Osteocyte (in vitro differentiated cells): ENCODE measurements at regions not wholly inside any gene's neighbourhood (a gene's known extent, or its start where the extent isn't known, plus 50 kb on each side); places are given as distances from the start of the nearest gene placed in this dataset.

Experiments
- DNase-seq: peaks from one replicate; pipeline ENCODE4 v3.0.0; 2021; ENCODE audit warnings: mixed read lengths; ENCODE audit not compliant: unreplicated experiment; ENCODE audit errors: extremely low spot score
- H3K27ac Mint-ChIP-seq: one replicate; pipeline ENCODE4 v1.8.0; 2021; ENCODE audit warnings: mild to moderate bottlenecking, mixed read lengths; ENCODE audit not compliant: unreplicated experiment
- H3K27me3 Mint-ChIP-seq: one replicate; pipeline ENCODE4 v1.8.0; 2021; ENCODE audit warnings: mixed read lengths; ENCODE audit not compliant: unreplicated experiment
- H3K36me3 Mint-ChIP-seq: one replicate; pipeline ENCODE4 v1.8.0; 2021; ENCODE audit warnings: mixed read lengths; ENCODE audit not compliant: unreplicated experiment
- H3K4me1 Mint-ChIP-seq: one replicate; pipeline ENCODE4 v1.8.0; 2021; ENCODE audit warnings: mixed read lengths; ENCODE audit not compliant: unreplicated experiment
- H3K4me3 Mint-ChIP-seq: one replicate; pipeline ENCODE4 v1.8.0; 2021; ENCODE audit warnings: mild to moderate bottlenecking, moderate library complexity, mixed read lengths; ENCODE audit not compliant: unreplicated experiment
- H3K9me3 Mint-ChIP-seq: one replicate; pipeline ENCODE4 v1.8.0; 2021; ENCODE audit warnings: mixed read lengths; ENCODE audit not compliant: unreplicated experiment
- TF ChIP-seq, protein P1 (sequence below): fragments of 200-600 bp; sonication (generic); IDR thresholded peaks from 2 replicates; pipeline ENCODE4 v1.5.0; 2021; ENCODE audit warnings: antibody characterized with exemption, mild to moderate bottlenecking, moderate library complexity

- Mint-ChIP-seq H3K27me3 (no peaks in the 10 kb centered on the region), H3K36me3 (no peaks in the 10 kb centered on the region), H3K27ac (no peak overlapping the region), H3K4me3 (no peak overlapping the region), H3K4me1 (peaks cover 5% of the 10 kb centered on the region), H3K9me3 (no peaks in the 10 kb centered on the region)
- TF ChIP-seq, protein P1, sequence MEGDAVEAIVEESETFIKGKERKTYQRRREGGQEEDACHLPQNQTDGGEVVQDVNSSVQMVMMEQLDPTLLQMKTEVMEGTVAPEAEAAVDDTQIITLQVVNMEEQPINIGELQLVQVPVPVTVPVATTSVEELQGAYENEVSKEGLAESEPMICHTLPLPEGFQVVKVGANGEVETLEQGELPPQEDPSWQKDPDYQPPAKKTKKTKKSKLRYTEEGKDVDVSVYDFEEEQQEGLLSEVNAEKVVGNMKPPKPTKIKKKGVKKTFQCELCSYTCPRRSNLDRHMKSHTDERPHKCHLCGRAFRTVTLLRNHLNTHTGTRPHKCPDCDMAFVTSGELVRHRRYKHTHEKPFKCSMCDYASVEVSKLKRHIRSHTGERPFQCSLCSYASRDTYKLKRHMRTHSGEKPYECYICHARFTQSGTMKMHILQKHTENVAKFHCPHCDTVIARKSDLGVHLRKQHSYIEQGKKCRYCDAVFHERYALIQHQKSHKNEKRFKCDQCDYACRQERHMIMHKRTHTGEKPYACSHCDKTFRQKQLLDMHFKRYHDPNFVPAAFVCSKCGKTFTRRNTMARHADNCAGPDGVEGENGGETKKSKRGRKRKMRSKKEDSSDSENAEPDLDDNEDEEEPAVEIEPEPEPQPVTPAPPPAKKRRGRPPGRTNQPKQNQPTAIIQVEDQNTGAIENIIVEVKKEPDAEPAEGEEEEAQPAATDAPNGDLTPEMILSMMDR: no peak
- no peak for DNase-seq
Observed at GRCh38 chr1:194830387-194830786, 1644.0 kb upstream of the B3GALT2 start.

- Mint-ChIP-seq H3K9me3 (no peaks in the 10 kb centered on the region), H3K36me3 (no peaks in the 10 kb centered on the region), H3K27me3 (no peaks in the 10 kb centered on the region), H3K27ac (no peak overlapping the region), H3K4me1 (peaks cover 5% of the 10 kb centered on the region), H3K4me3 (no peak overlapping the region)
- DNase-seq: no peak
- TF ChIP-seq, protein P1: no peak
Observed at GRCh38 chr1:194829492-194829891, 1643.1 kb upstream of the B3GALT2 start.

GRCh38 chr1:194825382-194825781 is 1639.0 kb upstream of the B3GALT2 start:
- no peak for DNase-seq
- Mint-ChIP-seq H3K36me3 (no peaks in the 10 kb centered on the region), H3K27ac (no peak overlapping the region), H3K4me3 (no peak overlapping the region), H3K9me3 (no peaks in the 10 kb centered on the region), H3K4me1 (peaks cover 10% of the 10 kb centered on the region), H3K27me3 (no peaks in the 10 kb centered on the region)
- TF ChIP-seq, protein P1: peak; percentile 41

DNA sequence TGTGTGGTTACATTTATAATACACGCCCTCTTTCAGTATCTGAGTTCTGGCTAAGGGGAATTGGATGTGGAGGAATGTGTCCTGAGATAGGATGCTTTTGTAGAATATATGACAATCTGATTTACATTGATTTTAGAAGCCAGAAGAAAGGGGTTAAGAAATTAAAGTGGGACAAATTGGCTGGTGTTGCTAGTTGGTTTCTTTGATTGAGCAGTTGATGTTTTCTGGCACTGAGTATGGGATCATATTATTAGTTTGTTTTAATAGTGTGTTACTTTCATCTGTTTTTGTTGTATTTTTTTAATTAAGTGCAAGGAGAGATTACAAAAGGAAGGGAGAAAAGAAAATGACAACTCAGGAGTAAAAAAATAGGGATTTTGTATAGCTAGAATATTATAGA is 1634.7 kb upstream of the B3GALT2 start:
- TF ChIP-seq, protein P1: no peak

DNA sequence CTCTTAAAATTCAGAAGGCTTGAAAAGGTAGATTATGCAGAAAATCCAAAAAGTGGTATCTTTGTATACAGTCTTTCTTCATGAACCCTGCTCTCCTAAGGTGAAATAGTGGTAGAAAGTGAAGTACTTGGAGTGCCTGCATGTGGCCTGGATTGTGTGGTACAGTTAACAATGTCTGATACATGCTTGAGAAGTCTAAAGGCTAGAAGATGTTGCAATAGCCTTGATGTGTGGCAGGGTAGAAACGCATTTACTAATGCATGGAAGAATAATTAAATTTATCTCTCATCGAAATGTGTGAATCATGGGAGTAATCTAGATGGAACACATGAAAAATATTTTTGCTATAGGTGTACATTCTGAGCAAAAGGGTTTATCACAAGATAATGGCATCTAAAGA is 1632.3 kb upstream of the B3GALT2 start:
- Mint-ChIP-seq H3K27me3 (no peaks in the 10 kb centered on the region), H3K36me3 (no peaks in the 10 kb centered on the region), H3K4me1 (peaks cover 5% of the 10 kb centered on the region), H3K4me3 (no peak overlapping the region), H3K27ac (no peak overlapping the region), H3K9me3 (peaks cover 2% of the 10 kb centered on the region)
- TF ChIP-seq, protein P1: no peak
- no peak for DNase-seq

More for the DNA sequence above, 1634.7 kb upstream of the B3GALT2 start:
- no peak for DNase-seq
- H3K9me3 Mint-ChIP-seq: no peaks in the 10 kb centered on the region
- no peaks in the 10 kb centered on the region for H3K27me3 Mint-ChIP-seq
- H3K27ac Mint-ChIP-seq: no peak overlapping the region
- H3K4me1 Mint-ChIP-seq: peaks cover 5% of the 10 kb centered on the region
- H3K36me3 Mint-ChIP-seq: no peaks in the 10 kb centered on the region
- H3K4me3 Mint-ChIP-seq: no peak overlapping the region
